ENCODE measurements at regions not wholly inside any gene's neighbourhood (a gene's known extent, or its start where the extent isn't known, plus 50 kb on each side); places are given as distances from the start of the nearest gene placed in this dataset.
"Not testable (repeated sequence)": the region's sequence is repeated elsewhere in the genome, so short reads cannot be mapped to it uniquely, and the experiment has no call there.

GRCh38 chr1:163632269-163632668 is 310.5 kb downstream of the NUF2 start:
- TF ChIP-seq ZFX (IDR thresholded peaks at IDR 0.05) (no peak), CTCF (conservative IDR thresholded peaks at IDR 0.05) (no peak)
- no peak overlapping the region for H3K27ac ChIP-seq

GRCh38 chr1:163633366-163633765 is 311.6 kb downstream of the NUF2 start:
- H3K27ac ChIP-seq = no peak overlapping the region
- TF ChIP-seq ZFX (IDR thresholded peaks at IDR 0.05) (no peak), CTCF (conservative IDR thresholded peaks at IDR 0.05) (no peak)

GRCh38 chr1:163645676-163646075 is 323.9 kb downstream of the NUF2 start:
- H3K27ac ChIP-seq = not testable (repeated sequence)

- TF ChIP-seq CTCF (conservative IDR thresholded peaks at IDR 0.05) = no peak
- TF ChIP-seq ZFX (IDR thresholded peaks at IDR 0.05) = no peak
- H3K27ac ChIP-seq = no peak overlapping the region
Measured at GRCh38 chr1:163650624-163651023, 328.9 kb downstream of the NUF2 start.

GRCh38 chr1:163652441-163652840 is 330.7 kb downstream of the NUF2 start:
- no peak for TF ChIP-seq CTCF (conservative IDR thresholded peaks at IDR 0.05)
- no peak for TF ChIP-seq ZFX (IDR thresholded peaks at IDR 0.05)
- no peak overlapping the region for H3K27ac ChIP-seq

GRCh38 chr1:163655565-163655964 is 333.8 kb downstream of the NUF2 start:
- H3K27ac ChIP-seq = no peak overlapping the region
- TF ChIP-seq CTCF (conservative IDR thresholded peaks at IDR 0.05) (no peak), ZFX (IDR thresholded peaks at IDR 0.05) (no peak)

GRCh38 chr1:163656095-163656759 is 334.5 kb downstream of the NUF2 start:
- TF ChIP-seq ZFX (IDR thresholded peaks at IDR 0.05) (no peak), CTCF (conservative IDR thresholded peaks at IDR 0.05) (no peak)
- H3K27ac ChIP-seq = no peak overlapping the region

- H3K27ac ChIP-seq = no peak overlapping the region
- TF ChIP-seq CTCF (conservative IDR thresholded peaks at IDR 0.05) (no peak), ZFX (IDR thresholded peaks at IDR 0.05) (no peak)
Measured at GRCh38 chr1:163657719-163658118, 336.0 kb downstream of the NUF2 start.
